ENCODE measurements at regions not wholly inside any gene's neighbourhood (a gene's known extent, or its start where the extent isn't known, plus 50 kb on each side); places are given as distances from the start of the nearest gene placed in this dataset.
A peak's percentile ranks its signal among the peaks of the same experiment; 100 is the strongest.
"Not testable (repeated sequence)": the region's sequence is repeated elsewhere in the genome, so short reads cannot be mapped to it uniquely, and the experiment has no call there.

DNA sequence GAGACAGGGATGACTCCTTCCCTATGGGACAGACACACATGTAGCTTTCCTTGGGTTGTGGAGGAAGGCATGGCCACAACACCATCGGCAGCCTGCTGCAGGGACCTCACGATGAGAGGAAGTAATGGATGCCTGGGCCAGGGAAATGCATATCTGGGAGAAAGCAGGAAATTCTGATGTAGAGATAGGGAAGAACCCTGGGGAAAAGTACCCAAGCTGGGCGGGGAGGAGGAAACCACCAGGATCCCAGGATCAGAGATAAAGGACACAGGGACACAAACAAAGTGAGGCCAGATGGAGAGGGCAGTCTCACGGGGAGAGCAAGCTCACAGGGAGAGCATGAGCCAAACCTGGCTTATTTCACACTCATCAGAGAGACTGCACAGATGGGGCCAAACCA lies 294.7 kb upstream of the TEKT4 start:
- not testable (repeated sequence) for DNase-seq (ENCODE audit: low spot score)

DNA sequence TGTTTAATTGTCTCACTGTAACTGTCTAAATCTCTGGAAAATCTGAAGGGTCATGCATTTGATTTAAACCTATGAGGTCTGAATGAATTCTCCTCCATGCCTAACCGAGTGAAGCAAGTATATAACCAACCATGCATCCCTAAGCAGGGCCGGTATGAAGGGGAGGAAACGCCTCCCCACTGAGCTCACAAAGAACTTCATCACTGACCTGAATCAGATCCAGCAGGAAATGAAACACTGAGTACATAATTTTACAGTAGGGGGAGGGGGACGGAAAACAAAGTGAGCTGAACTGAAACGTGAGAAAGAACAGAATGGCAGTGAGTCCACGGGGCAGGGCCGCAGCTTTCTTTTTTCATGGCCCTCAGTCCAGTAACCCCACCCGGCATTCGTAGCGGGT lies 294.1 kb upstream of the TEKT4 start:
- DNase-seq (ENCODE audit: low spot score): not testable (repeated sequence)

DNA sequence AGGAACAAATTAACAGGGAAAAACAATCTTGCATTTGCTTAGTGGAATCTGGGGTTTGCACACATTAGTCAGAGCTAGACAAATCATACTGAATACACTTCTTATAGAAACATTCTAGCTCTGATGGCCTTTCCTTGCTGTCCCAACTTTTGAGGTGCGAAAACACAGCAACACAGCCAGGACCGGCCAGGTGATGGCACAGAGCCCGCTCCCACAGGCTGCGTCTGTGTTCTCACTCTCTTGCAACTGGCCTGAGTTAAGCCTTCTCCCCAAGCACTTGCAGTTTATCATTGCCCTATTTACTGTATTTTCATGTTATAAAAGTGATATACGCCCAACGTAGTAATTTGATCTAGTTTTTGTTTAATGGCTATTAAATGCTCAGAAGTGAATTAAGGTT lies 292.0 kb upstream of the TEKT4 start:
- not testable (repeated sequence) for DNase-seq (ENCODE audit: low spot score)

DNA sequence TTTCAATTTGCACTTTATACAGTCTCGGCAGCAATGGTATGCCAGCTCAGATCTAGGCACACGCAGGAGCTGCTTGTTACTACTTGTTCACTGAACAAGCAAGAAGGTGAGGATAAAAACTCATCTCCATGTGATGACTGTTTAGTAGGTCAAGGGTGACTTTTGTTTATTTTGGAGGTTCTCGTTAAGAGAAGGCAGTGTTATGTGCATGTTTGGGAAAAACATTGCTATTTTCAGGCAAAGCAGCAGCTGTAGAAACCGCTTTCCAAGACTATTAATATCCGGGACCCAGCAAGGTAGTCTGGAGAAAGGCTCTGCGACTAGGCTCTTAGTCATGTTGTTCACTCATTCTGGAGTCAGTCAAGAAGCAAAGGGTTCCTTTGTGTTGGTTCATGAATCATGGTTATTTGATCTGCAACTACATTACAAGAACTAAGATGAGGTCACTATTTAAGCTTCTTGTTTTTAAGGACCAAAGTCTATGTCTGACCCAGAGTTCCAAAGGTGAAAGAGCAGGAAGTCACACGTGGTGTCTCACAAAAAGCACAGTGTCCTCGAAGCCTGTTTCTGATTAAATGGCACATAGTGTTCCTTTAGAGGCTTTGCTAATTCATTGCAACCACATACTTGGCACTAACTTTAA lies 288.0 kb upstream of the TEKT4 start:
- not testable (repeated sequence) for DNase-seq (ENCODE audit: low spot score)

DNA sequence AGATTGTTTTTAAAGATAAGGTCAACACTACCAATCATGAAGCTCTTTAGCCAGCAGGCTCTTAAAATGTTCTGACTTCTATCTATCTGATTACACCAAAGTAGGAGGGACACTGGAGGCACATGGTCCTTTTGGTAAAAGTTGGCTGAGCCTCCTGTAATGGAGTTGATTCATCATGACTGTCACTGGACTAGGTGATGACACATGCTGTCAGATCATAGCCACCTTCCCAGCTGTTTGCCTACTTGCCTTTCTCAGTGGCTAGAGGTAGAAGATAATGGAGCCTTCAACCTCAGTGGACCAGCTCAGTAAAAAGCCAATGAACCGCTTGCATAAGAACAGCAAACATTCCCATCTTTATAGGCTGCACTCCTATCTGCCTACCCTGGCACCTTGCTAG lies 286.7 kb upstream of the TEKT4 start:
- not testable (repeated sequence) for DNase-seq (ENCODE audit: low spot score)

DNA sequence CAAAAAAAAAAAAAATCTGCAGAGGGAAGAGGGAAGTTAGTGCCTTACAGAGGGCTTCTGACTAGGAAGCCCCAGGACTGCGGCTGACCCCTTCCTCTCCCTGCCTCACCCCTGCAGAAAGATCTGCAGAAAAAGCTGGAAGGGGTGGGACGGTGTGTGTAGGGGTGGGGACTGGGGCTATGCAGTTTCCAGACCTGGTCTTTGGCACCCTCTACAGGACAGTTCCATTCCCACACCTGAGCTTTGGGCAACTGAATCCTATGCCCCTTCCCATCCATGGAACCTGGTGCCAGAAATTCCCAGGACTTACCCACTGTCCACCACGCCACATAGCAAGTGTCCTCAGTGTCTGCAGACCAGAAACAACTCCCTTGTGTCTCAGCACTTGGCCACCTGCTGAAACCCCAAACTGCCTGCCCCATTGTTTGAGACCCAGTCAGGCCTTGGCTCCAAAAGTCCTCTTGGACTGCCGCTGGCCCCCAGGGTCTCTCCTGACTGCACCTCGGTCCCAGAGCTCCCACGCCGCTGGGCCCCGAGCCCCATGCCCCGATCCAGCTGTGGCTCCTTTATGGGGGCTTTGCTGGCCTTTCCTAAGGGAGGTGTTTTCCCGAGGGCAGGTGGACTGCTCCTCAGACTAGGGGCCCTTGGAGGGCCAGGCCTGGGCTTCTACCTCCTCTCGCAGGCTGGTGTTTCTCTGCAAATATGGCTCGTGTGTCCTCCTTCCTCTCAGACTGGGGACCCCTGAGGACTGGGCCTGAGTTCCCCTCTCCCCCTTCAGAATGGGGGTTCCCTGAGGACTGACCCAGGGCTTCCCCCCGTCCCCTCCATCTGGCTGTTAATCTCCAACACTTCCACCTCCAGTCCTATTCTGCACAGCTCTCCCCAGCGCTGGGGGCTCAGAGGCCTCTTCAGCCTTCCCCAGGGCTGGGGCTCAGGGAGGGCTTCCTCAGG lies 284.9 kb upstream of the TEKT4 start:
- peak; percentile 24 for DNase-seq (ENCODE audit: low spot score)

DNA sequence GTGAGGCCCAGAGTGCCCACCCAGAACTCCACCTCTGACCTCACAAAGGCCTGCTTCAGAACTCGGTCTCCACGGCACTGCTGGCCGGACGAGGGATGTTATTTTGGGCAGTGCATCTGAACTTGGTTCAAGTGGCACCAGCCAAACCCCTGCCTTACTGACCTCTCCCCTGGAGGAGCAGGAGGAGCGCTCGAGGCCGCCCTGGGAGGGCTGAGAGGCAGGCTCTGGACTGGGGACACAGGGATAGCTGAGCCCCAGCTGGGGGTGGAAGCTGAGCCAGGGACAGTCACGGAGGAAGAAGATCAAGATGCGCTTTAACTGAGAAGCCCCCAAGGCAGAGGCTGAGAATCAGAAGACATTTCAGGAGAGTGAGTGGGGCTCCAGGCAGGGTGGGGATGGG lies 284.2 kb upstream of the TEKT4 start:
- not testable (repeated sequence) for DNase-seq (ENCODE audit: low spot score)

DNA sequence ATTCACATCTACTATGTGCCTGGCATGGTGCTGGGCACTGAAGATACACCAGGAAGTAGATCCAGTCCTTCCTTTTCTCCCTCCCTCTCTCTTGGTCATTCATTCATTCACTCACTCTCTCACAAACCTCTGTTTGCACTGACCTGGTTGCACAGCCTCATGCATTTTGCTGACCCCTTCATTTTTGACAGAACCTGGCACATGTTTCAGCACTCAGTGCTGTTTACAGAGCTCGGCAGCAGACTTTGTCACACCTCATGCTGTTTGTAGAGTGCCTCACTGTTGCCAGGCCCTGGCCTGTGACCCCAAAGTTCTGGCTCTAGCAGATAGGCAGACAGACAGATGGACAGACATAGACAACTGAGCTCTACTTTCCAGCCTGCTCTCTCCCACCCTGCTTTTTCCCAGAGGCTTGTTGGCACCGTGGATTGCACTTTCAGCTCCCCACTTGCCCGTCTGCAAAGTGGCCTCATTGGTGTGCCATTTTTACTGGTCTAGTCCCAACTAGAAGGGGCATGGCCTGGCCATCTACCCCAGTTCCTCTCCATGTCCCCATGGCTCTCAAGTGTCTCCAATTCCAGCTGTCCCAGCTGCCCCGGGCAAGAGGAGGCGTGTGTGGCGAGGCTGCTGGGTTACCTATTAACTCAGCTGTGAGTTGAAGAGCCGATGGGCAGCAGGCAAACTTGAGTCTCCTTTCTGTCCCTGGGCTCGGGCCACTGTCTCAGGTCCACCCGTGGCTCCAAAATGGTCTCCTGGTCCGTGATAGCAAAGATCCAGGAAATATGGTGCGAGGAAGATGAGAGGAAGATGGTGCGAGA lies 277.0 kb upstream of the TEKT4 start:
- not testable (repeated sequence) for DNase-seq (ENCODE audit: low spot score)

DNA sequence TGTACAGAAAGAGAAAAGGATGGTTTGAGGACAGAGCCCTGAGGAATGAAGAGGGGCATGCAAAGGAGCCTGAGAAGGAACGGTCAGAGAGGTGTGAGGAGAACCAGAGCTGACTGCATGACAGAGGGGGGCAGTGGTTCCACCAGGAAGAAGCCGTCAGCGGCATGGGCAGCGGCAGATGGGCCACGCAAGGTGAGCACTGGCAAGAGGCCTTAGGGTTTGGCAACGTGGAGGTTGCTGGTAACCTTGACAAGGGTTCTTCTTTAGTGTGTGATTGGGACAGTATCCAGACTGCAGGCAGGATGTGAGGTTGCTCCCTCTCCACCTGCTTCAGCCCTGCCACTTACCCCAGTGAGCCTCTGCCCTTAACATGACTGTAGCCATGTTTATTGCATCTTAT lies 275.3 kb upstream of the TEKT4 start:
- not testable (repeated sequence) for DNase-seq (ENCODE audit: low spot score)

DNA sequence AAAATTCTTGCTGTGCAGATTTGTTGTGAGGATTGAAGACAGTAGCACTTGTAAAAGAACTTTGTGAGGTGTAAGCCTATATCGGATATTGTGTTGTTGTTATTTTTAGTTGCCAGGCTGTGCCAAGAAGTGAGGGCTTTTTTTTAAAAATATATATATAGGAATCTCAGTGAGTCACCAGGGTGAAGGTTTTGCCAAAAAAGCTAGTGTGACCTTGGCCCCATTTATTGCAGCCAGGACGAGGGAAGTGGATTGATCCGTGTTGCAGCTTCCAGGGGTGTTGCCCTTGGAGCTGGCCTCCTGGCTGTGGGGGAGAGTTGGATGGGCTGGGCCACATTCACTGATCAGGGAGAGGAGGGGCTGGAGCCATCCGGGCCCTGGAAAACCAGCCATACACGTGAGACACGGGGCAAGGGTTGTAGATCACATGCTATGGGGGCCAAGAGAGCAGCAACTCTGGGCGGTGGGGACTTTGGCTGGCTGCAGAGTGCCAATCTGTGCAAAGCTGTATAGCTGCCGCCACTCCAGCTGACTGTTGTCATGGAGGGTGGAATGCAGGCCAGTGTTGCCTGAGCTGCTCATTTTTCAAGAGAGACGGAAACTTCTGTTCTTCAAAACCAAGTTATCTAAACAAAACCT lies 273.0 kb upstream of the TEKT4 start:
- not testable (repeated sequence) for DNase-seq (ENCODE audit: low spot score)

DNA sequence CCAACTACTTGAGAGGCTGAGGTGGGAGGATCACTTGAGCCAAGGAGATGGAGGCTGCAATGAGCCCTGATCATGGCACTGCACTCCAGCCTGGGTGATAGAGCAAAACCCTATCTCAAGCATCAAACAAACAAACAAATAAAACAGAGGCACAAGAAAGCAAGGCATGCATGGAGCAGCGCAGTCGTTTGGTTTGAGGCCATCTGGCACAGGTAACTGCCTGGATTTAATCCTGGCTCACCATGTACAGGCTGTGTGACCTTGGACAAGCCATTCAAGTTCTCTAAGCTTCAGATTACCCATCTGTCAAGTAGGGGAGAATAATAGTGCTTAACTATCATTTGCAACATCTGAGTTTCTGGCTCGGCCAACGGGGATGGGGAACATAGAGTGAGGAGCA lies 270.3 kb upstream of the TEKT4 start:
- DNase-seq (ENCODE audit: low spot score): not testable (repeated sequence)

DNA sequence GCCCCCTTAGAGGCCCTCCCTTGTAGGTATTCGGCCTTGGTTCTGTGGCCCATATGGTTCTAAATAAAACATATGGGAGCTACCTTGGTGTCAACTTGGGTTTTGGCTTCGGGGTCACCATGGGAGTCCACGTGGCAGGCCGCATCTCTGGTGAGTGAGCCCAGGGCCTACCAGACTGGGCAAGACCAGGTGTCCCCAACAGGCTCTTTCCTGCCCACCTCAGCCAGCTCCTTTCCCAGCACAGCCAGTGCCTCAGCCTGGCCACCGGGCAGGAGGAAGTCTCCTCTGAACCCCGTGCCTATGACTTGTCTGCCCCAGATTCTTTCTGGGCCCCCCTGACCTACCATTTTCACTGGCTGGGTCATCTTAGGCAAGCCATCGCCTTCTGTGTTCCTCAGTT lies 268.8 kb upstream of the TEKT4 start:
- no peak for DNase-seq (ENCODE audit: low spot score)

DNA sequence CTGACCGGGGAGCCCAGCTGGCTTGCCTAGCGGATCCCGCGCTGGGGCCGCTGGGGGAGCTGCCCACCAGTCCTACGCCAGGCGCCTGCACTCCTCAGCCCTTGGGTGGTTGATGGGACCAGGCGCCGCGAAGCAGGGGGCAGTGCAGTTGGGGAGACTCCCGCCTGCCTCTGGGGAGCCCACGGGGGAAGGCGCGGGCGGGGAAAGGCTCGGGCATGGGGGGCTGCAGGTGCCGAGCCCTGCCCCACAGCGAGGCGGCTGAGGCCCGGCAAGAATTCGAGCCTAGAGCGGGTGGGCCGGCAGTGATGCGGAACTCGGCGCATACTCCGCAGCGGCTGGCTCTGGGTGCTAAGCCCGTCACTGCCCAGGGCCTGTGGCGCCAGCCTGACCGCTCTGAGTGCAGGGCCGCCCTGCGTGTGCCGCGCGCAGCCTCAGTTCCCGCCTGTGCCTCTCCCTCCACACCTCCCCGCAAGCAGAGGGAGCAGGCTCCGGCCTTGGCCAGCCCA lies 249.1 kb upstream of the TEKT4 start:
- no peak for DNase-seq (ENCODE audit: low spot score)

DNA sequence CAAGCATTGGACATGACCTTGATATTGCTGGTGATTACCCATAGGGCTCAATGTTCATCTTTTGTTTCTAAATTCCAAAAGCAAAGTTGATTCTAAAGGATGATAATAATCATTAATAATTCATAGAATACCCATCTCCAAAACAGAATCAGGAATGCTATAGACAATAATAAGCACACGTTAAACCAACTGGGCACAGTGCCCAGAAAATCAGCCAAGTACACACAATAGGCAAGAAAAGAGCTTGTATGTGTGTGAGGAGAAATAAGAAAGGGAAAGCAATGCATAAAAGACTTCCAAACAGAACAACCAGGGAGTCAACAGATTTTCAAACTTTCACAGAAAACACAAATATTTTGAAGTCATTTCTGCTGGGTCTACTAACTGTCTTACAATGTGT lies 242.3 kb upstream of the TEKT4 start:
- DNase-seq (ENCODE audit: low spot score): not testable (repeated sequence)

DNA sequence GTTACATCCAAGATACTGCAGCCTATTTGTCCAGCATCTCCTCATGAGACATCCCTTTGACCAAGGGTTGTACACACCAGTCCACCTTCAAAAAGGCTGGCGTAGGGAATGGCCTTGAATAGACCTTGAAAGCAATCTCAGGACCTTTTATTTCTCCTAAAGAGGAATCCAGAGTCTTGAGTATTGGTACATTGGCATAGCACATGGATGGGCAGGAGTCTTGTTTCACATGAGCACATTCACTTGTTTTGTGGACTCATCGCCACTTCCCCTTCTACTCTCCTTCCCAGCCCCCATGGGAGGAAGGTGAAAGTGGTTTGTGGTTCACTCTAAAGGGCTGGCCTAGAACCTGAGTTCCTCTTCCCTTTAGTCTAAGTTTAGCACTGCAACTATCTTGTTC lies 229.8 kb upstream of the TEKT4 start:
- DNase-seq (ENCODE audit: low spot score): not testable (repeated sequence)

DNA sequence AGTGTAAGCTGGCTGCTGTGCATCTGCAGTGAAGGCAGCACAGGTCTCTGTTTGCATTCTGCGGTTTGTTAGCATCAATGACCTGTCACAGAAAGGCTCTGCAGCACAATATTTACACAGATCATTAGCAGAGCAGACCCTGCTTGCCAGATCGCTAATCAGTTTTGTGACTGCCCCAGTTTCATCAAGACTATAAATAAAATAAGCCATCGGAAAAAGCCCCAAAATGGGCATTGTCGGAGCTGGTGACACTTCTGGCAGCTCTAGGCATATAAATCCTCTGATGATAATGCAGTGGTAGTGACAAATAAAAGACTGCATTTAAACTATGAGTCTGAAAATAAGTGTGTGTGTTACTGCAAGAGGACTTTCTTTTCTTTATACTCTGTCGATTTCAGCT lies 219.1 kb upstream of the TEKT4 start:
- not testable (repeated sequence) for DNase-seq (ENCODE audit: low spot score)

DNA sequence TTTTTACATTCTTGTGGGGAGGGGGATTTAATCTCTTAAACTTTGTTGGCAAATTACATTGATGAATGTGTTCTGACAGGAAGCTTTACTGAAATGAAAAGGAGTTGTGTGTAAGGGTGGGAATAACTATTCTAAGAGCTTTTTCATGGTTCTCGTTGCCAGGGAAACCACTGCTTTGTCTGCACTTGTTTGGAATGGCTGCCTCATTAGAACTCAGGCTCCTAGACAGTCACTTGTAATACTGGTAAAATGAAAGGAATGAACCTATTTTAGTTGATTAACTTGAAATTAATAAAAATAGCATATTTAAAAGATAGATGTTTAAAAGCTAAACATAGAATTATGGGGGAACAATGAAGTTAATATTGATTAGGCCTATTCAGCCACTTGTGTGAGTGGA lies 201.4 kb upstream of the TEKT4 start:
- not testable (repeated sequence) for DNase-seq (ENCODE audit: low spot score)

DNA sequence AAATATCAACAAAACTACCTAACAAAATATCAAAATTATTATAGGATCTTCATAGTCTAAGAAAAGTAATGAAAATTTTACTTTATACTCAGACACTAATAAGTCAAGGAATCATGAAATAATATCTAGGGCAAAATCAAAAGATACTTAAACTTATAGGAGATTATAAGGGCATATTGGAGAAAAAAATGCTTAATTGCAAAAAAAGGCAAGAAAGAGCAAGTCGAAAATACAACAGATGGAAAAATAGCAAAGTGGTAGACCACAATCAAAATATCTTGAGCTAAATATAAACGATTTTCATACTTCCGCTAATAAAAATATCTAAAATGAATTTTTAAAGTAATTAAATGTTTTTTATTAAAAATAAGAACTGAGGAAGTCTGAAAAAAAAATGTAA lies 177.0 kb upstream of the TEKT4 start:
- not testable (repeated sequence) for DNase-seq (ENCODE audit: low spot score)

DNA sequence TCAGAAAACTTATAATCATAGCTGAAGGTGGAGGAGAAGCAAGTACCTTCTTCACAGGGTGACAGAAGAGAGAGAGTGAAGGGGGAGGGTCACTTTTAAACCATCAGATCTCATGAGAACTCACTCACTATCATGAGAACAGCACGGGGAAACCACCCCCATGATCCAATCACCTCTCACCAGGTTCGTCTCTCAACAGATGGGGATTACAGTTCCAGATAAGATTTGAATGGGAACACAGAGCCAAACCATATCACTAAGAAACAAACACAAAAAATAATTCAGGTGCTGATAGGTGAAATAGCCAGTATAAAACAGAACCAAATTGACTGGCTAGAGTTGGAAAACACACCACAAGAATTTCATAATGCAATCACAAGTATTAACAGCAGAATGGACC lies 162.2 kb upstream of the TEKT4 start:
- not testable (repeated sequence) for DNase-seq (ENCODE audit: low spot score)

DNA sequence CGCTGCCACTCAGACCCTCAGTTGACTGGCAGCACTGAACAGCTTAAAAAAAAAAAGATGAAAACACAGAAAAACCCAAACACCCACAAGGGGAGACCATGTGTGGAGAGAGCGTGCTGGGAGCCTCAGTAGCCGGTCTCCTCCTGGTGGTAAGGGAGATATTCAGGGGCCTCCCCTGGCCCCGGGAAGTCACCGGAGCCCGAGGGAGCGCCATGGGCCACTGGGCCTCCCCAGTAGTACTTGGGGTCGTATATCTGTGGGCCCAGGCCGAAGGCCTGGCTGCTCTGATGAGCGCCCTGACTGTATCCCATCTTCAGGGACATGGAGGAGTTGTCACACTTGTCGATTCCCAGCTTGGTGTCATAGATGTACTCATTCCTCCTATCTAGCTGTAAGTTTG lies 145.7 kb upstream of the TEKT4 start:
- DNase-seq (ENCODE audit: low spot score): no peak

DNA sequence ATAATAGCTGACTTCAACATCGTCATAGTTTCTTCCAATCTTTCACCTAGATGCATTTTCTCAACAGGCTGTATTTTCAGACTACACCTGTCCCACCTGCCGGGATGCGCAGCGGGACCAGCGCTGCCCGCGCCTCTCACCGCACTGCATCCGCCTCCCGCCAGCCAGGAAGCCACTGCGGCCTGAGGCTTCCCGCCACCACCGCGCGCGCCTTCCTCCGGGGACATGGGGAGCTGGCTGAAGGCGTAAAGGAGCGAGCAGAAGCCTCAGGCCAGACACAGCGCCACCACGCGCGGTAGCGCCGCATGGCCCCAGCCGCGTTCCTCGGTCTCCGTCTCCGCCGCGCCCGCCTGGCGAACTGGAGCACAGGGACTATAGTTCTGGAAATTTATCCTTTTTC lies 135.7 kb upstream of the TEKT4 start:
- DNase-seq (ENCODE audit: low spot score): not testable (repeated sequence)

DNA sequence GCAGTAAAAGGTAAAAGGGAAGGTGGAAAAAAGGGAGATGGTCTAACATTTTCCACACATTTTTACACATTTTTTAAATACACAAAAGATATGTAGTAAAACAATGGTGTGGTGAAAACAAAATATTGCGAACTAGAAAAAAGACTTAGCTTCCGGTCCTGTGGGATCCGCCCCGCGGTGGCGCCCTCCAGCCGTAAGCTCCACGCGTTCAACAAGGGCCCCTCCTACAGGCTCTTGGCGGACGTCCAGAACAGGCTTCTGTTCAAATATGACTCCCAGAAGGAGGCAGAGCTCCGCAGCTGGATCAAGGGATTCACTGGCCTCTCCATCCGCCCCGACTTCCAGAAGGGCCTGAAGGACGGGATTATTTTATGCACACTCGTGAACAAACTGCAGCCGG lies 134.1 kb upstream of the TEKT4 start:
- DNase-seq (ENCODE audit: low spot score): not testable (repeated sequence)

Measured in activated CD4-positive, alpha-beta T cell treated with anti-CD3 and anti-CD28 coated beads, Interleukin-2, Interleukin-4, amounts not matched to agents 100 ng/mL and 50 ng/mL, durations not matched to agents 16 hours and 8 hours (primary cell).